ENCODE measurements at regions not wholly inside any gene's neighbourhood (a gene's known extent, or its start where the extent isn't known, plus 50 kb on each side); places are given as distances from the start of the nearest gene placed in this dataset.

- TF ChIP-seq TAF1 (IDR thresholded peaks at IDR 0.05; ENCODE audit: borderline replicate concordance, insufficient read depth, low read length) (no peak), SIN3A (IDR thresholded peaks at IDR 0.05; ENCODE audit: borderline replicate concordance, insufficient read depth, low read length) (no peak), REST (IDR thresholded peaks at IDR 0.05; ENCODE audit: insufficient read depth in 1 of 2, low read depth in 2 of 2, low read length in 2 of 2) (no peak), FOXP2 (optimal IDR thresholded peaks at IDR 0.05; ENCODE audit: borderline replicate concordance, extremely low read depth, extremely low read length, insufficient read depth) (no peak), POLR2AphosphoS5 (IDR thresholded peaks at IDR 0.05; ENCODE audit: low read depth, low read length) (no peak)
These were observed 85.5 kb upstream of the CDYL2 start for GRCh38 chr16:80889779-80890359.

GRCh38 chr16:80887062-80887461, 82.7 kb upstream of the CDYL2 start:
- TF ChIP-seq POLR2AphosphoS5 (IDR thresholded peaks at IDR 0.05; ENCODE audit: low read depth, low read length), result no peak
- TF ChIP-seq FOXP2 (optimal IDR thresholded peaks at IDR 0.05; ENCODE audit: borderline replicate concordance, extremely low read depth, extremely low read length, insufficient read depth), result no peak
- no peak for TF ChIP-seq TAF1 (IDR thresholded peaks at IDR 0.05; ENCODE audit: borderline replicate concordance, insufficient read depth, low read length)
- no peak for TF ChIP-seq REST (IDR thresholded peaks at IDR 0.05; ENCODE audit: insufficient read depth in 1 of 2, low read depth in 2 of 2, low read length in 2 of 2)
- TF ChIP-seq SIN3A (IDR thresholded peaks at IDR 0.05; ENCODE audit: borderline replicate concordance, insufficient read depth, low read length), result no peak

- no peak for TF ChIP-seq SIN3A (IDR thresholded peaks at IDR 0.05; ENCODE audit: borderline replicate concordance, insufficient read depth, low read length)
- no peak for TF ChIP-seq POLR2AphosphoS5 (IDR thresholded peaks at IDR 0.05; ENCODE audit: low read depth, low read length)
- no peak for TF ChIP-seq REST (IDR thresholded peaks at IDR 0.05; ENCODE audit: insufficient read depth in 1 of 2, low read depth in 2 of 2, low read length in 2 of 2)
- no peak for TF ChIP-seq TAF1 (IDR thresholded peaks at IDR 0.05; ENCODE audit: borderline replicate concordance, insufficient read depth, low read length)
- TF ChIP-seq FOXP2 (optimal IDR thresholded peaks at IDR 0.05; ENCODE audit: borderline replicate concordance, extremely low read depth, extremely low read length, insufficient read depth), result no peak
These were observed 79.4 kb upstream of the CDYL2 start for GRCh38 chr16:80883816-80884215.

- TF ChIP-seq SIN3A (IDR thresholded peaks at IDR 0.05; ENCODE audit: borderline replicate concordance, insufficient read depth, low read length) (no peak), REST (IDR thresholded peaks at IDR 0.05; ENCODE audit: insufficient read depth in 1 of 2, low read depth in 2 of 2, low read length in 2 of 2) (no peak), FOXP2 (optimal IDR thresholded peaks at IDR 0.05; ENCODE audit: borderline replicate concordance, extremely low read depth, extremely low read length, insufficient read depth) (no peak), TAF1 (IDR thresholded peaks at IDR 0.05; ENCODE audit: borderline replicate concordance, insufficient read depth, low read length) (no peak), POLR2AphosphoS5 (IDR thresholded peaks at IDR 0.05; ENCODE audit: low read depth, low read length) (no peak)
These were observed 78.8 kb upstream of the CDYL2 start for GRCh38 chr16:80883159-80883642.
